ENCODE measurements at regions not wholly inside any gene's neighbourhood (a gene's known extent, or its start where the extent isn't known, plus 50 kb on each side); places are given as distances from the start of the nearest gene placed in this dataset.
A peak's percentile ranks its signal among the peaks of the same experiment; 100 is the strongest.

GRCh38 chr4:124462954-124463828 lies 249.3 kb downstream of the ANKRD50 start:
- no peaks in the 10 kb centered on the region for H3K27me3 ChIP-seq (ENCODE audit: control insufficient read depth, insufficient read depth, low read length)
- no peak overlapping the region for H3K4me3 ChIP-seq (ENCODE audit: low read length in 3 of 3)
- DNase-seq, result peak in 1 of 5 donors; percentile 62
- peaks cover 0 to 5% (median 3%) of the 10 kb centered on the region in 3 donors for H3K9me3 ChIP-seq (ENCODE audit: control insufficient read depth in 2 of 3, insufficient read depth in 1 of 3, low read length in 3 of 3)
- no peaks in the 10 kb centered on the region for H3K4me1 ChIP-seq (ENCODE audit: control insufficient read depth in 2 of 3, insufficient read depth in 2 of 3, low read depth in 1 of 3, low read length in 3 of 3)
- H3K36me3 ChIP-seq (ENCODE audit: control insufficient read depth in 2 of 3, insufficient read depth in 3 of 3, low read length in 3 of 3), result no peaks in the 10 kb centered on the region
- TF ChIP-seq CTCF (IDR thresholded peaks at IDR 0.05; ENCODE audit: borderline replicate concordance, extremely low read depth, insufficient read depth), result no peak
- intact Hi-C loops (cut with DNase I), result no loop called here
- no peak overlapping the region for H3K9ac ChIP-seq (ENCODE audit: low read length in 3 of 3)
- FAIRE-seq, result no peak
- no peak overlapping the region for H3K27ac ChIP-seq (ENCODE audit: low read depth in 2 of 2, low read length in 2 of 2)

- H3K4me3 ChIP-seq (ENCODE audit: low read length in 3 of 3), result no peak overlapping the region
- no peak overlapping the region for H3K27ac ChIP-seq (ENCODE audit: low read depth in 2 of 2, low read length in 2 of 2)
- H3K4me1 ChIP-seq (ENCODE audit: control insufficient read depth in 2 of 3, insufficient read depth in 2 of 3, low read depth in 1 of 3, low read length in 3 of 3), result no peaks in the 10 kb centered on the region
- TF ChIP-seq CTCF (IDR thresholded peaks at IDR 0.05; ENCODE audit: borderline replicate concordance, extremely low read depth, insufficient read depth), result no peak
- H3K9me3 ChIP-seq (ENCODE audit: control insufficient read depth in 2 of 3, insufficient read depth in 1 of 3, low read length in 3 of 3), result peaks cover 0 to 5% (median 3%) of the 10 kb centered on the region in 3 donors
- no peaks in the 10 kb centered on the region for H3K36me3 ChIP-seq (ENCODE audit: control insufficient read depth in 2 of 3, insufficient read depth in 3 of 3, low read length in 3 of 3)
- intact Hi-C loops (cut with DNase I), result no loop called here
- H3K27me3 ChIP-seq (ENCODE audit: control insufficient read depth, insufficient read depth, low read length), result no peaks in the 10 kb centered on the region
- DNase-seq (no peak), FAIRE-seq (no peak)
- H3K9ac ChIP-seq (ENCODE audit: low read length in 3 of 3), result no peak overlapping the region
These were observed 247.7 kb downstream of the ANKRD50 start for GRCh38 chr4:124464836-124465235.

DNA sequence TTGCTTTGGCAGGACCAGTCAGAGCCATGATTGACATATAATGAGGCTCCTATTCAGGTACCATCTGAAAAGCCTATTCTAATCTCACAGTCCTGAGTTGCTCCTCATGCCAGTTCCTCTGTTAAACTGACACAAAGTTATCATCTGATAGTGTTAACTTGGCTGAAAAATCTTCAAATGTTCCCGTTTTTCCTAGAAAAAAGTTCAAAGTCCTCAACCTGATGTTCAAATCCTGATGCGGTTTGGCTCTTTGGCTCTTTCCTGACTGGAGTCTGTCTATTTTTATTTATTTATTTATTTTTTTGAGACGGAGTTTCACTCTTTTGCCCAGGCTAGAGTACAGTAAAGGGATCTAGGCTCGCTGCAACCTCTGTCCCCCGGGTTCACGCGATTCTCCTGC lies 244.2 kb downstream of the ANKRD50 start:
- H3K9me3 ChIP-seq (ENCODE audit: control insufficient read depth in 2 of 3, insufficient read depth in 1 of 3, low read length in 3 of 3), result peaks cover 0 to 3% (median 0%) of the 10 kb centered on the region in 3 donors
- H3K4me3 ChIP-seq (ENCODE audit: low read length in 3 of 3), result no peak overlapping the region
- DNase-seq (no peak), FAIRE-seq (no peak)
- no peak overlapping the region for H3K27ac ChIP-seq (ENCODE audit: low read depth in 2 of 2, low read length in 2 of 2)
- H3K4me1 ChIP-seq (ENCODE audit: control insufficient read depth in 2 of 3, insufficient read depth in 2 of 3, low read depth in 1 of 3, low read length in 3 of 3), result no peaks in the 10 kb centered on the region
- H3K27me3 ChIP-seq (ENCODE audit: control insufficient read depth, insufficient read depth, low read length), result no peaks in the 10 kb centered on the region
- no peak overlapping the region for H3K9ac ChIP-seq (ENCODE audit: low read length in 3 of 3)
- intact Hi-C loops (cut with DNase I), result no loop called here
- TF ChIP-seq CTCF (IDR thresholded peaks at IDR 0.05; ENCODE audit: borderline replicate concordance, extremely low read depth, insufficient read depth), result no peak
- no peaks in the 10 kb centered on the region for H3K36me3 ChIP-seq (ENCODE audit: control insufficient read depth in 2 of 3, insufficient read depth in 3 of 3, low read length in 3 of 3)
